Lower leg skin (tissue), 4 donors: ENCODE measurements at regions not wholly inside any gene's neighbourhood (a gene's known extent, or its start where the extent isn't known, plus 50 kb on each side); places are given as distances from the start of the nearest gene placed in this dataset.
A peak's percentile ranks its signal among the peaks of the same experiment; 100 is the strongest.
"Not testable (repeated sequence)": the region's sequence is repeated elsewhere in the genome, so short reads cannot be mapped to it uniquely, and the experiment has no call there.

Experiments used
- DNase-seq, 2 donors: peaks; one replicate each; pipeline ENCODE4 v3.0.0-alpha.2; 2019; ENCODE audit warnings: low spot score in 2 of 2
- H3K4me3 ChIP-seq: fragments of 200-600 bp; sonication (generic); 2 replicates; pipeline ENCODE4 v1.5.1; 2017; ENCODE audit warnings: mild to moderate bottlenecking, low read depth; ENCODE audit not compliant: poor library complexity, severe bottlenecking
- CTCF ChIP-seq, 3 donors: fragments of 450-650 bp; IDR thresholded peaks; one replicate each; pipeline ENCODE4 v1.5.1; 2016; ENCODE audit warnings: antibody characterized with exemption in 3 of 3, mild to moderate bottlenecking in 3 of 3, moderate library complexity in 2 of 3
- POLR2A ChIP-seq, 2 donors: fragments of 450-650 bp; IDR thresholded peaks; one replicate each; pipeline ENCODE4 v1.6.1; 2016 to 2017; ENCODE audit warnings: antibody characterized with exemption in 2 of 2, mild to moderate bottlenecking in 1 of 2, moderate library complexity in 1 of 2
- WGBS, 2 donors: methylation state at CpG; one replicate each; pipeline ENCODE4 v1.1.5; 2018; 5-methylcytosine and 5-hydroxymethylcytosine counted together
- intact Hi-C: fragments of 100-400 bp; cut with DNase I; formaldehyde crosslinking; loops from one replicate; pipeline ENCODE4 v1.15.0; 2023; ENCODE audit warnings: low total_unique reads

GRCh38 chr16:88184566-88185355, 198.0 kb upstream of the ZNF469 start:
- intact Hi-C loops, H3K4me3 ChIP-seq: not testable (repeated sequence)
- DNase-seq, result peak; percentile 82 to 94
- 31 to 58% methylated on average over 19 to 20 of the region's 36 CpGs for WGBS, 2 donors

DNA sequence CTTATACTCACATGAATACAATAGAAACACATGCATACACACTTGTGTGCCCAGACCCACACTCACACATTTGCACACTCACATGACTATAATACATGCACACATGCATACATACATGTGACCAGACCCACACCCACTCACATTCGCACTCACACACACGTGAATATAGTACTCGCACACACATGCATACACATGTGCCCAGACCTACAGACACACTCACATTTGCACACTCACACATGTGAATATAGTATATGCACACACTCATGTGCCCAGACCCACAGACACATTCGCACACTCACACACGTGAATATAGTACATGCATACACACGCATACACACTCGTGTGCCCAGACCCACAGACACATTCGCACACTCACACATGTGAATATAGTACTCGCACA, 197.4 kb upstream of the ZNF469 start:
- WGBS, 2 donors, result 90 to 95% methylated on average over 5 to 7 of the region's 9 CpGs
- intact Hi-C loops, H3K4me3 ChIP-seq: not testable (repeated sequence)
- peak in 1 of 2 donors; percentile 59 for DNase-seq

- intact Hi-C loops, H3K4me3 ChIP-seq: not testable (repeated sequence)
- peak in 1 of 2 donors; percentile 85 for DNase-seq
- WGBS, 2 donors, result 54 to 61% methylated on average over 47 to 51 of the region's 55 CpGs
These were observed 196.5 kb upstream of the ZNF469 start for GRCh38 chr16:88185976-88186888.

GRCh38 chr16:88186889-88187870, 195.6 kb upstream of the ZNF469 start:
- intact Hi-C loops, H3K4me3 ChIP-seq: not testable (repeated sequence)
- peak in 1 of 2 donors; percentile 63 for DNase-seq
- WGBS, 2 donors, result 66 to 74% methylated on average over 12 to 13 of the region's 27 CpGs

DNA sequence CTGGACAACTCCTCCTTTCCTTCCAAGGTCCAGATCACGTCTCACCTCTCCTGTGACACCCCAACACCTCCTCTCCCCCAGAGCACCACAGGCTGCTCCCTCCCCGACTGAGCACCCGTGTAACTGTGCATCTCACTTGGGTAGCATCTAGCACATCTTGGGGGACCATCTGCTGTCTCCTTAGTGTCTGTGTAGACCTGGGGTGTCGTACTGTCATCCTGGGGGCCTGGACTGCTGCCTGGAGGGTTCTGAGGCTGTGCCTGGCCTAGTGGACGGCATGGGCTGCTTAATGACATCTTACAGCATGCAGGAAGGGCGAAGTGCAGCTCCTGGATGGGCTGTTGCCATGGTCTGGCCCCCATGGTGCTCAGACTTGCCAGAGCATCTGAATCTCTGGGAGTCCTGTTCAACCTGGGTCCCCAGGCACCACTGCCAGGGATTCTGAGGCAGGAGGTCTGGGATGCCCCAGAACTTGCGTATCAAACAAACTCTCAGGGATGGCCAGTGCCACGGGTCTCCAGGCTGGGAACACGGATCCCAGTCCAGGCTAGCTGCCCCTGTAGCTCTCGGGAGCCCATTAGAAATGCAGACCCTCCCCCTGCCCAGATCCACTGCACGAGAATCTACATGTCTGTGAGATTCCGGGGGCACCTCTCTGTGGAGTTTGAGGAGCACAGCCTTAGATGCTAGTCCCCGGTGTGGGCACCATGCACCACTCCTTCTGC, 194.4 kb upstream of the ZNF469 start:
- not testable (repeated sequence) for H3K4me3 ChIP-seq
- WGBS, 2 donors, result 91 to 96% methylated on average over 6 to 8 of the region's 13 CpGs

DNA sequence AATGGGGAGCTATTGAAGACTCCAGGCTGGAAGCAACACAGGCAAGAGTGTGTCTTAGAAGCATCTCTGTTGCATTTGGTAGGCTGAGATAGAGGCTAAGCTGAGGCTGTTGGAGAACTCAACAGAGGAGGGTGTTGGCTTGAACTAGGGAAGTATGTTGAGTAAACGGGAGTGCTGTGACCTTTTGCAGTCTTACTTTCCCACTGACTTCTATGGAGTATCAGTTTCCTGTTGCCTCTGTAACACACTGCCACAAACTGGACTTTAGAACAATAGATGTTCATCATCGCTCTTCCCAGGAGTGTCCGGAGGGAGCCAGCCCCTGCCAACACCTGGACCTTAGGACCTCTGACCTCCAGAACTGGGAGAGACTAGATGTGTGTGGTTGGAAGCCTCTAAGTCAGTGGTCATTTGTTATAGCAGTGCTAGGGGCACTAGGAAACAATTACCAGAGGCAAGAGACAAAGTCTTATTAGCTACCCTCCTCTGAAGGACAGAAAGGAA, 192.1 kb upstream of the ZNF469 start:
- DNase-seq, result peak in 1 of 2 donors; percentile 65
- 81 to 86% methylated on average over 2 to 3 of the region's 3 CpGs for whole genome bisulfite sequencing, 2 donors
- H3K4me3 ChIP-seq, intact Hi-C loops: not testable (repeated sequence)

More for the DNA sequence above, 194.4 kb upstream of the ZNF469 start:
- intact Hi-C loops, result not testable (repeated sequence)
- peak in 1 of 2 donors; percentile 83 for DNase-seq

DNA sequence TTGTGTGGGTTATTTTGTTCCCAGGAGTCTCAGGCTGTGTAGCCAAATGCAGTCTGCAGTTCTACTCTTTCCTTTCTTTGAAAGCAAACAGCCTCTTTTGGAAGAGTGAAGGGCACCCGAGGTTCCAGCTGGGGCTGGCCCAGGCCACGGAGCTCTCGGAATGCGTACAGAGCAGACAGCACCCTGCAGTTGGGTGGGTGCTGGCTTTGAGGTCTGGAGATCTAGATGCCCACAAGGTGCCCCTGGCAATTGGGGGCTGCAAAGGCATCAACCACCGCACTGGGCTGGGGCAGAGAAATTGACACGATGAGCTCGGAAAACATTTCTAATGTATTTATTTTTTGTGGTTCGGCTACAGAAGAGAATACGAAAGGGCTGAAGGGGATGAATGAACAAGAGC, 191.6 kb upstream of the ZNF469 start:
- intact Hi-C loops, DNase-seq, H3K4me3 ChIP-seq: not testable (repeated sequence)
- WGBS, 2 donors, result 91 to 97% methylated on average over 5 to 9 of the region's 9 CpGs

DNA sequence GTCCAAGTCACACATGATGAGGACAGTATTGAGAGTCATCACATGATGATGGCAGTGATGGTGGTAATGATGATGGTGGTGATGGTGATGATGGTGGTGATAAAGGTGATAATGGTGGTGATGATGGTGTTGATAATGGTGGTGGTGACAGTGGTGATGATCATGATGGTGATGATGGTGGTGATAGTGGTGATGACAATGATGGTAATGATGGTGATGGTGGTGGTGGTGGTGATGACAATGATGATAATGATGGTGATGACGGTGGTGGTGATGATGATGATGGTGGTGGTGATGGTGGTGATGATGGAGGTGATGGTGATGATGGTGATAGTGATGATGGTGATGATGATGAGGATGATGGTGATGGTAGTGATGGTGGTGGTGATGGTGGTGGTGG, 190.2 kb upstream of the ZNF469 start:
- TF ChIP-seq POLR2A (IDR thresholded peaks at IDR 0.05), result no peak
- TF ChIP-seq CTCF (IDR thresholded peaks at IDR 0.05), result peak in 1 of 3 donors; percentile 25
- peak in 1 of 2 donors; percentile 15 for DNase-seq
- no peak overlapping the region for H3K4me3 ChIP-seq
- intact Hi-C loops, result no loop called here
- WGBS, 2 donors, result 78 to 87% methylated on average over 1 of the region's 1 CpG
